HFF-Myc (cell line): ENCODE measurements at regions not wholly inside any gene's neighbourhood (a gene's known extent, or its start where the extent isn't known, plus 50 kb on each side); places are given as distances from the start of the nearest gene placed in this dataset.

ENCODE experiments used
- DNase-seq: peaks from one replicate; pipeline ENCODE4 v3.0.0-alpha.2; 2011; ENCODE audit warnings: low read depth; ENCODE audit errors: extremely low read depth
- H3K4me3 ChIP-seq: replicated peaks from 2 replicates; pipeline ENCODE4 v1.5.1; 2011; ENCODE audit warnings: low read depth, mild to moderate bottlenecking, control low read depth, low read length
- TF ChIP-seq, protein P1 (sequence below): IDR thresholded peaks from 2 replicates; pipeline ENCODE4 v1.5.1; 2012; ENCODE audit warnings: mild to moderate bottlenecking, low read depth, low read length, control low read depth; ENCODE audit errors: missing control alignments

DNA sequence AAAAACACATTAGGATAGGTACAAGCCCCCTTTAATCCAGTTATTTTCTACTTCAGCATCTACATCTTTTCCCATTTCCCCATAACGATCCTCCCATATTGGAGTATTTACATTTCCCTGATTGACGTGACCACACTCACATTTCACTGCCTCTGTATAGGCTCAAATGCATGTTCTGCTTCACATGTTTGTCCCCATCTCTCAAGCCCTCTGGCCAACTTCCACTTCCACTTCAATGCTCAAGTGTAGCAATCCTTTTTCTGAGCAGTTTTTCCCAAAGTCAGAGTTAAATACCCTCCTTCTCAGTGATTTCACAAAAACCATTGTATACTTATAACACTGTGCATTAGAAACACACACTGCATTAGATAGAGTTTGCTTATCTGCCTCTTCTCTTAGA is 61.8 kb upstream of the TTLL7 start:
- H3K4me3 ChIP-seq: no peak overlapping the region
- TF ChIP-seq, protein P1, sequence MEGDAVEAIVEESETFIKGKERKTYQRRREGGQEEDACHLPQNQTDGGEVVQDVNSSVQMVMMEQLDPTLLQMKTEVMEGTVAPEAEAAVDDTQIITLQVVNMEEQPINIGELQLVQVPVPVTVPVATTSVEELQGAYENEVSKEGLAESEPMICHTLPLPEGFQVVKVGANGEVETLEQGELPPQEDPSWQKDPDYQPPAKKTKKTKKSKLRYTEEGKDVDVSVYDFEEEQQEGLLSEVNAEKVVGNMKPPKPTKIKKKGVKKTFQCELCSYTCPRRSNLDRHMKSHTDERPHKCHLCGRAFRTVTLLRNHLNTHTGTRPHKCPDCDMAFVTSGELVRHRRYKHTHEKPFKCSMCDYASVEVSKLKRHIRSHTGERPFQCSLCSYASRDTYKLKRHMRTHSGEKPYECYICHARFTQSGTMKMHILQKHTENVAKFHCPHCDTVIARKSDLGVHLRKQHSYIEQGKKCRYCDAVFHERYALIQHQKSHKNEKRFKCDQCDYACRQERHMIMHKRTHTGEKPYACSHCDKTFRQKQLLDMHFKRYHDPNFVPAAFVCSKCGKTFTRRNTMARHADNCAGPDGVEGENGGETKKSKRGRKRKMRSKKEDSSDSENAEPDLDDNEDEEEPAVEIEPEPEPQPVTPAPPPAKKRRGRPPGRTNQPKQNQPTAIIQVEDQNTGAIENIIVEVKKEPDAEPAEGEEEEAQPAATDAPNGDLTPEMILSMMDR: no peak
- DNase-seq: no peak

DNA sequence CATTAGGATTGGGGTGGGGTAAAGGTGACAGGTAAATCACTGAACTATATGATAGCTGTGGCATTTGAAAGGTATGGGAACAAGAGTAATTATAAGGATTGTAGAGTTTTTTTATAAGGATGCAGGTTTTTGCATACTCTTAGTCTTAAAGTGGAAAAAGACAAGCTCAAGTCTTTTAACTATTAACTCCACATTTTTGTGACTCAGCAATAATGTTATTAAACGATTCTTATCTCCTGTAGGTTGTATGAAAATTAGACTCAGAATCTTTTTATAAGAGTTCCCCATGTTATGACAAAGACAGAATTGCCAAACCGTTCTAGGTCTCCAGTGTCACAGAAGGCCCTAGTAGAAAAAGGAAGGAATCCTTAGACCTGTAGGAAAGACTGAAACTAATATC is 49.9 kb upstream of the TTLL7 start:
- TF ChIP-seq, protein P1: no peak

More for the DNA sequence above, 49.9 kb upstream of the TTLL7 start:
- H3K4me3 ChIP-seq: no peak overlapping the region
- DNase-seq: no peak
